IMR-90 (cell line): ENCODE measurements at regions not wholly inside any gene's neighbourhood (a gene's known extent, or its start where the extent isn't known, plus 50 kb on each side); places are given as distances from the start of the nearest gene placed in this dataset.

Experiments used
- ATAC-seq: fragments of 200-7000 bp; cut with Tn5 transposase; 2 replicates; pipeline ENCODE4 v1.9.1; 2020; ENCODE audit warnings: low read depth, mild to moderate bottlenecking, moderate library complexity
- BruUV-seq: library from RNA; stranded (reverse); fragments of 400-500 nt; replicated peaks from 2 replicates; lab custom pipeline; 2021; lab: Mats Ljungman, UMichigan
- CTCF ChIA-PET: fragments of 300-600 bp; formaldehyde crosslinking; extraction: SDS; loops from one replicate; lab custom pipeline; 2021; ENCODE audit warnings: antibody characterized with exemption; lab: Yijun Ruan, JAX
- POLR2A ChIA-PET: fragments of 300-600 bp; sonication (Branson Sonifier 250); formaldehyde crosslinking; loops from one replicate; lab custom pipeline; 2022; ENCODE audit warnings: antibody characterized with exemption; ENCODE audit not compliant: unreplicated experiment; lab: Charles Lee
- DNase-seq: peaks from one replicate; pipeline ENCODE4 v3.0.0; 2013
- H2AFZ ChIP-seq: replicated peaks from 2 replicates; pipeline ENCODE3; 2013; ENCODE audit warnings: low read length, mild to moderate bottlenecking; ENCODE audit not compliant: poor library complexity
- H2AK5ac ChIP-seq: 2 replicates; pipeline ENCODE4 v1.6.1; 2013; ENCODE audit warnings: low read depth, low read length, inconsistent platforms
- H2AK9ac ChIP-seq: replicated peaks from 2 replicates; pipeline ENCODE3; 2013; ENCODE audit warnings: mild to moderate bottlenecking, low read depth, low read length, moderate library complexity; ENCODE audit not compliant: poor library complexity
- H2BK120ac ChIP-seq: 2 replicates; pipeline ENCODE4 v1.6.1; 2013; ENCODE audit warnings: low read depth, low read length, inconsistent platforms
- H2BK15ac ChIP-seq: 3 replicates; pipeline ENCODE4 v1.6.1; 2013; ENCODE audit warnings: low read depth, low read length, inconsistent platforms
- H2BK20ac ChIP-seq: 2 replicates; pipeline ENCODE4 v1.6.1; 2013; ENCODE audit warnings: low read depth, mild to moderate bottlenecking, inconsistent platforms, low read length, moderate library complexity
- H2BK5ac ChIP-seq: 2 replicates; pipeline ENCODE4 v1.6.1; 2013; ENCODE audit warnings: mild to moderate bottlenecking, low read depth, low read length, inconsistent platforms; ENCODE audit not compliant: poor library complexity, severe bottlenecking
- H3K14ac ChIP-seq: replicated peaks from 2 replicates; pipeline ENCODE4 v1.6.1; 2013; ENCODE audit warnings: low read depth, low read length, inconsistent platforms
- H3K18ac ChIP-seq: 2 replicates; pipeline ENCODE4 v1.6.1; 2013; ENCODE audit warnings: low read depth, low read length, control low read depth
- H3K23ac ChIP-seq: 2 replicates; pipeline ENCODE4 v1.6.1; 2013; ENCODE audit warnings: low read depth, low read length, inconsistent platforms
- H3K27ac ChIP-seq: 2 replicates; pipeline ENCODE4 v1.5.1; 2013; ENCODE audit warnings: mild to moderate bottlenecking, control low read depth, low read length; ENCODE audit not compliant: insufficient read depth
- H3K27me3 ChIP-seq: 2 replicates; pipeline ENCODE4 v1.6.1; 2013; ENCODE audit warnings: low read length; ENCODE audit not compliant: control insufficient read depth, insufficient read depth
- H3K36me3 ChIP-seq: 2 replicates; pipeline ENCODE4 v1.6.1; 2013; ENCODE audit warnings: low read length, mixed read lengths; ENCODE audit not compliant: control insufficient read depth, insufficient read depth
- H3K4ac ChIP-seq: 2 replicates; pipeline ENCODE4 v1.6.1; 2013; ENCODE audit warnings: low read depth, low read length, inconsistent platforms
- H3K4me1 ChIP-seq: 2 replicates; pipeline ENCODE4 v1.6.1; 2013; ENCODE audit warnings: low read length, mixed read lengths; ENCODE audit not compliant: control insufficient read depth, insufficient read depth
- H3K4me2 ChIP-seq: 2 replicates; pipeline ENCODE4 v1.6.1; 2013; ENCODE audit warnings: low read depth, mild to moderate bottlenecking, control low read depth, low read length, moderate library complexity
- H3K4me3 ChIP-seq: 2 replicates; pipeline ENCODE4 v1.5.1; 2013; ENCODE audit warnings: low read depth, mild to moderate bottlenecking, control low read depth, low read length, moderate library complexity; ENCODE audit not compliant: insufficient read depth
- H3K56ac ChIP-seq: 2 replicates; pipeline ENCODE4 v1.6.1; 2013; ENCODE audit warnings: low read length, inconsistent platforms; ENCODE audit not compliant: insufficient read depth; ENCODE audit errors: extremely low read depth
- H3K79me1 ChIP-seq, 2 experiments: 2 replicates each; pipeline ENCODE4 v1.6.1; 2013; ENCODE audit warnings: low read length in 2 of 2, inconsistent platforms in 1 of 2, low read depth in 1 of 2
- H3K9ac ChIP-seq: 2 replicates; pipeline ENCODE4 v1.6.1; 2013; ENCODE audit warnings: low read depth, low read length, control low read depth
- H3K9me1 ChIP-seq: 2 replicates; pipeline ENCODE4 v1.6.1; 2013; ENCODE audit warnings: low read length, inconsistent platforms; ENCODE audit not compliant: insufficient read depth
- H3K9me3 ChIP-seq: 2 replicates; pipeline ENCODE4 v1.6.1; 2013; ENCODE audit warnings: low read length; ENCODE audit not compliant: control insufficient read depth, insufficient read depth
- H4K20me1 ChIP-seq: 2 replicates; pipeline ENCODE4 v1.6.1; 2013; ENCODE audit warnings: low read length, inconsistent platforms; ENCODE audit not compliant: insufficient read depth
- H4K5ac ChIP-seq: 2 replicates; pipeline ENCODE4 v1.6.1; 2013; ENCODE audit warnings: mild to moderate bottlenecking, low read depth, low read length, control low read depth
- H4K8ac ChIP-seq, 2 experiments: 2 replicates each; pipeline ENCODE4 v1.6.1; 2013; ENCODE audit warnings: low read depth in 2 of 2, low read length in 2 of 2, control low read depth in 1 of 2, inconsistent platforms in 1 of 2
- H4K91ac ChIP-seq: 2 replicates; pipeline ENCODE4 v1.6.1; 2013; ENCODE audit warnings: low read depth, low read length, inconsistent platforms; ENCODE audit not compliant: insufficient read depth
- BHLHE40 ChIP-seq: fragments of 150-350 bp; IDR thresholded peaks from 2 replicates; pipeline ENCODE4 v1.6.1; 2016; ENCODE audit warnings: mild to moderate bottlenecking, low read depth, low read length
- CEBPB ChIP-seq: IDR thresholded peaks from 2 replicates; pipeline ENCODE4 v1.6.1; 2012; ENCODE audit warnings: low read depth, low read length, improper control_type of control experiment
- CHD1 ChIP-seq: IDR thresholded peaks from 2 replicates; pipeline ENCODE4 v1.6.1; 2012; ENCODE audit warnings: low read depth, low read length, improper control_type of control experiment
- CTCF ChIP-seq: conservative IDR thresholded peaks from 2 replicates; pipeline ENCODE4 v1.5.1; 2012; ENCODE audit warnings: mild to moderate bottlenecking, low read depth, low read length, improper control_type of control experiment
- RAD21 ChIP-seq: IDR thresholded peaks from 2 replicates; pipeline ENCODE4 v1.6.1; 2012; ENCODE audit warnings: low read length, improper control_type of control experiment
- WGBS, 2 experiments: methylation state at CpG; one replicate each; pipeline versions ENCODE4 v1.1.5 to v1.1.7; 2013; ENCODE audit warnings: missing lambda C conversion rate in 2 of 2; ENCODE audit not compliant: insufficient read length in 1 of 2; ENCODE audit errors: extremely low coverage in 2 of 2; 5-methylcytosine and 5-hydroxymethylcytosine counted together
- dilution Hi-C: fragments of 300-500 bp; cut with HindIII; formaldehyde crosslinking; loops from one replicate; pipeline ENCODE4 v1.14.3; 2018; ENCODE audit warnings: low sequenced_read_pairs; ENCODE audit not compliant: unreplicated experiment
- in situ Hi-C: fragments of 300-500 bp; cut with MboI; formaldehyde crosslinking; loops from 3 replicates; pipeline ENCODE4 v1.14.3; 2019; ENCODE audit warnings: low sequenced_read_pairs, inconsistent platforms, mixed read lengths
- intact Hi-C: fragments of 100-400 bp; cut with micrococcal nuclease; formaldehyde crosslinking; loops from 2 replicates; pipeline ENCODE4 v1.10.0; 2022

GRCh38 chr9:119036969-119037368, 332.3 kb downstream of the BRINP1 start:
- POLR2A ChIA-PET, result no interaction called here
- no TSS peak for BruUV-seq

More at GRCh38 chr9:119036969-119037368, 332.3 kb downstream of the BRINP1 start:
- CTCF ChIA-PET, result no interaction called here
- no peak for DNase-seq
- no peak overlapping the region for H3K14ac ChIP-seq
- H3K9me3 ChIP-seq, result peaks cover 9% of the 10 kb centered on the region
- ATAC-seq, result no peak
- no peak overlapping the region for H3K18ac ChIP-seq
- no peak overlapping the region for H4K91ac ChIP-seq
- no peaks in the 10 kb centered on the region for H3K27me3 ChIP-seq
- H3K56ac ChIP-seq, result no peak overlapping the region
- dilution Hi-C loops, result no loop called here
- H4K8ac ChIP-seq, result no peak overlapping the region
- intact Hi-C loops, result no loop called here
- H2BK5ac ChIP-seq, result no peak overlapping the region
- H3K36me3 ChIP-seq, result no peaks in the 10 kb centered on the region
- H3K23ac ChIP-seq, result no peak overlapping the region
- H3K79me1 ChIP-seq, result no peaks in the 10 kb centered on the region
- H3K4ac ChIP-seq, result no peak overlapping the region
- H2BK15ac ChIP-seq, result no peak overlapping the region
- no peak overlapping the region for H2BK120ac ChIP-seq
- no peaks in the 10 kb centered on the region for H4K20me1 ChIP-seq
- in situ Hi-C loops, result no loop called here
- TF ChIP-seq CEBPB (no peak), CTCF (no peak), BHLHE40 (no peak), CHD1 (no peak), RAD21 (no peak)
- H2BK20ac ChIP-seq, result no peak overlapping the region
- H3K9ac ChIP-seq, result no peak overlapping the region
- WGBS, 2 experiments, result no CpG with 5 or more reads among the region's 2 CpGs
- no peak overlapping the region for H3K4me2 ChIP-seq
- H3K27ac ChIP-seq, result no peak overlapping the region
- no peaks in the 10 kb centered on the region for H3K4me1 ChIP-seq
- H3K9me1 ChIP-seq, result no peaks in the 10 kb centered on the region
- H4K5ac ChIP-seq, result no peak overlapping the region
- no peak overlapping the region for H3K4me3 ChIP-seq
- H2AK5ac ChIP-seq, result no peak overlapping the region
- H2AK9ac ChIP-seq, result no peak overlapping the region
- no peak overlapping the region for H2AFZ ChIP-seq
